ENCODE measurements at regions not wholly inside any gene's neighbourhood (a gene's known extent, or its start where the extent isn't known, plus 50 kb on each side); places are given as distances from the start of the nearest gene placed in this dataset.

DNA sequence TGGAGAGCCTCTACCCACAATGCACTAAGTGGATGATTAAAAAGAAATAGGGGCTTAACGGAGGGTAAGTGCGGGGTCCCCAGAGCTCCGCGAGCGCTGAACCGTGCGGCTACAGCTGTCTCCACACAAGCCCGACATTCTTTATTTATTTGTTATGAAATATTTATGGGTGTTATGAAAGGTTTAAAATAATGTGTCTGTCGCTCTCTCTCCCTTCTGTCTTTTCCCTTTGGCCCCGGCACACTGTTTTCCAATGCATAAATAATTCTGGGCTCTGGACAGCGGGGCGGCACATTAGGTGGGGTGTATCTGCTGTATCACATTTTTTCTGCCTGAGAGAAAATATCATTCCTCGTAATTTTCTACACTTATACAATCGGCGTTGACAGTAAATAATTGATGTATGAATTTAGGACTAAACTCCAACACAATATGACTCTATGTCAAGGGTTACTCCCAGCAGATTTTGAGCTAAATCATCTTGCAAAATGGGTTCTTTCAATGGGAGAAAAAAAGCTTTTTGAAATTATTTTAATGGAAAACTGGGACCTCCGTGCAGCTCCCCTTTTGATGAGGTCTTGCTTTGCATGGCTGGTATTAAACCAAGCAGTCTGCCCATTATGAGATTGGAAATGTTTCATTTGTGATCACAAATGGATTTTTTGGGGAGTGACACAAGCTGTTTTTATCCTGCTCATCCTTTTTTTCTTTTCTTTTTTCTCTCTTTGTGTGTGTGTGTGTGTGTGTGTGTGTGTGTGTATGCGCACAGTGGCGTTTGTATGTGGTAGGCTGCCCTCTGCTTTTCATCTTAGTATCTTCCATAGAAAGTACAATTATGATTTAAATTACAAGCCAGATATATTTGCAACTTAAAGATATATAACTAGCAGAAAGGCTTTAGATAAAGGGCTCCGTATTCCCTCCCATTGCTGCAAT lies 370.6 kb upstream of the IRX4 start:
- Histone ChIP-seq H3K9me2 (replicated peaks; ENCODE audit: control insufficient read depth, low read length) (no peaks in the 10 kb centered on the region), H3K4me2 (ENCODE audit: low read length) (no peak overlapping the region), H3F3A (ENCODE audit: control insufficient read depth, insufficient read depth) (no peaks in the 10 kb centered on the region), H3K27me3 (ENCODE audit: control insufficient read depth, low read length) (no peaks in the 10 kb centered on the region), H3K27ac (ENCODE audit: low read depth, low read length) (no peak overlapping the region), H3K4me3 (ENCODE audit: low read length) (no peak overlapping the region), H4K20me1 (ENCODE audit: control insufficient read depth, insufficient read depth, low read depth, low read length) (no peaks in the 10 kb centered on the region), H3K79me2 (ENCODE audit: control insufficient read depth, low read length) (no peaks in the 10 kb centered on the region), H3K9me3 (ENCODE audit: control insufficient read depth, insufficient read depth, low read length) (no peaks in the 10 kb centered on the region), H3K36me3 (ENCODE audit: control insufficient read depth, low read length) (no peaks in the 10 kb centered on the region), H3K4me1 (ENCODE audit: control insufficient read depth, low read length) (no peaks in the 10 kb centered on the region)
- TF ChIP-seq EZH2phosphoT487 (IDR thresholded peaks at IDR 0.05; ENCODE audit: borderline replicate concordance, low read length) = no peak
- TF ChIP-seq, protein P1, sequence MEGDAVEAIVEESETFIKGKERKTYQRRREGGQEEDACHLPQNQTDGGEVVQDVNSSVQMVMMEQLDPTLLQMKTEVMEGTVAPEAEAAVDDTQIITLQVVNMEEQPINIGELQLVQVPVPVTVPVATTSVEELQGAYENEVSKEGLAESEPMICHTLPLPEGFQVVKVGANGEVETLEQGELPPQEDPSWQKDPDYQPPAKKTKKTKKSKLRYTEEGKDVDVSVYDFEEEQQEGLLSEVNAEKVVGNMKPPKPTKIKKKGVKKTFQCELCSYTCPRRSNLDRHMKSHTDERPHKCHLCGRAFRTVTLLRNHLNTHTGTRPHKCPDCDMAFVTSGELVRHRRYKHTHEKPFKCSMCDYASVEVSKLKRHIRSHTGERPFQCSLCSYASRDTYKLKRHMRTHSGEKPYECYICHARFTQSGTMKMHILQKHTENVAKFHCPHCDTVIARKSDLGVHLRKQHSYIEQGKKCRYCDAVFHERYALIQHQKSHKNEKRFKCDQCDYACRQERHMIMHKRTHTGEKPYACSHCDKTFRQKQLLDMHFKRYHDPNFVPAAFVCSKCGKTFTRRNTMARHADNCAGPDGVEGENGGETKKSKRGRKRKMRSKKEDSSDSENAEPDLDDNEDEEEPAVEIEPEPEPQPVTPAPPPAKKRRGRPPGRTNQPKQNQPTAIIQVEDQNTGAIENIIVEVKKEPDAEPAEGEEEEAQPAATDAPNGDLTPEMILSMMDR (IDR thresholded peaks at IDR 0.05; ENCODE audit: low read depth, low read length, poor library complexity, severe bottlenecking) = no peak

DNA sequence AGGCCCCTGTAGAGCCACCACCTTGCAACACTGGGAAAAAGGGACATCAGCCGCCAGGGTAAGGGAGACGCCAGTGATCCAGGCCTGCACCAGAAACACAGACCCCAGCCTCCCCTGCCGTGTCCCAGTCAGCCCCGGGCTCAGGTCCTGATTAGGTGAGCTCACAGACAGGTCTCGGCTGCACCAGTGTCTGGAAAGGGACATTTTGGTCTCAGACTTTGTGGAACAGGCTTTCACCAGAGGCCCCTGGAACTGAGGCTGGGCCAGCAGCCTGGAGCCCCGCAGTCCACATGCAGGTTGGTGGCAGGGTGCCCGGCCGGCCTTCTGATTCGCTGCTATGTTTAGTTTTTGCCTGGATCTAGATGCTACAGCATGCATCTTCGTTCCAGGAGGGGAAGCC lies 369.0 kb upstream of the IRX4 start:
- no peaks in the 10 kb centered on the region for H3K27me3 ChIP-seq (ENCODE audit: control insufficient read depth, low read length)
- H3K9me3 ChIP-seq (ENCODE audit: control insufficient read depth, insufficient read depth, low read length) = no peaks in the 10 kb centered on the region
- no peak overlapping the region for H3K4me2 ChIP-seq (ENCODE audit: low read length)
- H3K27ac ChIP-seq (ENCODE audit: low read depth, low read length) = no peak overlapping the region
- no peaks in the 10 kb centered on the region for H3K36me3 ChIP-seq (ENCODE audit: control insufficient read depth, low read length)
- H4K20me1 ChIP-seq (ENCODE audit: control insufficient read depth, insufficient read depth, low read depth, low read length) = no peaks in the 10 kb centered on the region
- TF ChIP-seq, protein P1 (IDR thresholded peaks at IDR 0.05; ENCODE audit: low read depth, low read length, poor library complexity, severe bottlenecking) = no peak
- TF ChIP-seq EZH2phosphoT487 (IDR thresholded peaks at IDR 0.05; ENCODE audit: borderline replicate concordance, low read length) = no peak
- no peaks in the 10 kb centered on the region for H3K4me1 ChIP-seq (ENCODE audit: control insufficient read depth, low read length)
- no peaks in the 10 kb centered on the region for H3F3A ChIP-seq (ENCODE audit: control insufficient read depth, insufficient read depth)
- no peaks in the 10 kb centered on the region for H3K9me2 ChIP-seq (replicated peaks; ENCODE audit: control insufficient read depth, low read length)
- H3K4me3 ChIP-seq (ENCODE audit: low read length) = no peak overlapping the region
- no peaks in the 10 kb centered on the region for H3K79me2 ChIP-seq (ENCODE audit: control insufficient read depth, low read length)

DNA sequence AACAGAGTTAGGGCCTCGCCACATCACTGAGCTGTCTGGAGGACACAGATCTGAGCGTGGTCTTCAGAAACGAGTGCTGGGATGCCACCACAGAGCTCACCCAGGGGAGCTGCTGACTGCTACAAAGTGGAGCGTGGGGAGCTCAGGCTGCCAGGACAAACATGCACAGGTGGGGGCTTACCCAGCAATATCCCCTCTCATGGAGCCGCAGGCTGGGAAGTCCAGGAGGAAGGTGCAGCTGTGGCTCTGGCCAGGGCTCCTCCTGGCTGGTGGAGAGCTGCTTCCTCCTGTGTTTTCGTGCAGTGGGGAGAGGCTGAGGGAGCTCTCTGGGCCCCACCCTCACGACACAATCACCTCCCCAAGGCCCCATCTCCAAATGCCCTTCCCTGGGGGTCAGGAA lies 368.6 kb upstream of the IRX4 start:
- no peaks in the 10 kb centered on the region for H4K20me1 ChIP-seq (ENCODE audit: control insufficient read depth, insufficient read depth, low read depth, low read length)
- no peak overlapping the region for H3K27ac ChIP-seq (ENCODE audit: low read depth, low read length)
- TF ChIP-seq EZH2phosphoT487 (IDR thresholded peaks at IDR 0.05; ENCODE audit: borderline replicate concordance, low read length) = no peak
- TF ChIP-seq, protein P1 (IDR thresholded peaks at IDR 0.05; ENCODE audit: low read depth, low read length, poor library complexity, severe bottlenecking) = no peak
- H3K9me3 ChIP-seq (ENCODE audit: control insufficient read depth, insufficient read depth, low read length) = no peaks in the 10 kb centered on the region
- H3K36me3 ChIP-seq (ENCODE audit: control insufficient read depth, low read length) = no peaks in the 10 kb centered on the region
- no peaks in the 10 kb centered on the region for H3K79me2 ChIP-seq (ENCODE audit: control insufficient read depth, low read length)
- no peaks in the 10 kb centered on the region for H3K4me1 ChIP-seq (ENCODE audit: control insufficient read depth, low read length)
- H3K4me3 ChIP-seq (ENCODE audit: low read length) = no peak overlapping the region
- no peaks in the 10 kb centered on the region for H3F3A ChIP-seq (ENCODE audit: control insufficient read depth, insufficient read depth)
- H3K9me2 ChIP-seq (replicated peaks; ENCODE audit: control insufficient read depth, low read length) = no peaks in the 10 kb centered on the region
- no peaks in the 10 kb centered on the region for H3K27me3 ChIP-seq (ENCODE audit: control insufficient read depth, low read length)
- no peak overlapping the region for H3K4me2 ChIP-seq (ENCODE audit: low read length)

Measured in DOHH2 (cell line).